H9 (cell line): ENCODE measurements at regions not wholly inside any gene's neighbourhood (a gene's known extent, or its start where the extent isn't known, plus 50 kb on each side); places are given as distances from the start of the nearest gene placed in this dataset.

Experiments
- DNase-seq: peaks from one replicate; pipeline ENCODE4 v3.0.0-alpha.2; 2017
- H2AFZ ChIP-seq: one replicate; pipeline ENCODE4 v1.6.1; 2013; ENCODE audit warnings: mild to moderate bottlenecking, low read length, control low read depth, moderate library complexity
- H2AK5ac ChIP-seq: 2 replicates; pipeline ENCODE4 v1.6.1; 2013; ENCODE audit warnings: low read length, control low read depth, mixed read lengths; ENCODE audit not compliant: insufficient read length
- H2BK120ac ChIP-seq: one replicate; pipeline ENCODE4 v1.6.1; 2013; ENCODE audit warnings: low read depth, mild to moderate bottlenecking, low read length, control low read depth, inconsistent platforms; ENCODE audit not compliant: poor library complexity, severe bottlenecking
- H2BK12ac ChIP-seq: 2 replicates; pipeline ENCODE4 v1.6.1; 2013; ENCODE audit warnings: low read length, control low read depth, mixed read lengths, low read depth; ENCODE audit not compliant: insufficient read length
- H2BK15ac ChIP-seq: 2 replicates; pipeline ENCODE4 v1.6.1; 2013; ENCODE audit warnings: low read depth, low read length, control low read depth
- H2BK20ac ChIP-seq: one replicate; pipeline ENCODE4 v1.6.1; 2013; ENCODE audit warnings: low read depth, mild to moderate bottlenecking, low read length, control low read depth, inconsistent platforms; ENCODE audit not compliant: poor library complexity, severe bottlenecking
- H2BK5ac ChIP-seq: 2 replicates; pipeline ENCODE4 v1.6.1; 2013; ENCODE audit warnings: low read length, control low read depth, mixed read lengths; ENCODE audit not compliant: insufficient read length
- H3K14ac ChIP-seq: 2 replicates; pipeline ENCODE4 v1.6.1; 2013; ENCODE audit warnings: low read length, control low read depth; ENCODE audit not compliant: insufficient read depth
- H3K18ac ChIP-seq: 2 replicates; pipeline ENCODE4 v1.6.1; 2013; ENCODE audit warnings: low read depth, mild to moderate bottlenecking, mixed read lengths, low read length, control low read depth; ENCODE audit not compliant: insufficient read length
- H3K23ac ChIP-seq: 2 replicates; pipeline ENCODE4 v1.6.1; 2013; ENCODE audit warnings: low read length, control low read depth, mixed read lengths, low read depth; ENCODE audit not compliant: insufficient read length
- H3K23me2 ChIP-seq: 2 replicates; pipeline ENCODE4 v1.6.1; 2013; ENCODE audit warnings: low read depth, mild to moderate bottlenecking, mixed read lengths, low read length, control low read depth; ENCODE audit not compliant: insufficient read length, poor library complexity, severe bottlenecking
- H3K27ac ChIP-seq: 2 replicates; pipeline ENCODE4 v1.5.1; 2013; ENCODE audit warnings: low read length, control low read depth, mixed read lengths, low read depth; ENCODE audit not compliant: insufficient read length
- H3K27me3 ChIP-seq: 2 replicates; pipeline ENCODE4 v1.6.1; 2013; ENCODE audit warnings: low read length, control low read depth, inconsistent platforms; ENCODE audit not compliant: insufficient read depth
- H3K4ac ChIP-seq: 2 replicates; pipeline ENCODE4 v1.6.1; 2013; ENCODE audit warnings: low read depth, mild to moderate bottlenecking, control low read depth, inconsistent platforms, low read length, moderate library complexity
- H3K4me1 ChIP-seq: 2 replicates; pipeline ENCODE4 v1.6.1; 2013; ENCODE audit warnings: low read length, control low read depth, inconsistent platforms; ENCODE audit not compliant: insufficient read depth
- H3K4me2 ChIP-seq: 2 replicates; pipeline ENCODE4 v1.6.1; 2013; ENCODE audit warnings: low read length, control low read depth, mixed read lengths; ENCODE audit not compliant: insufficient read length, insufficient read depth
- H3K56ac ChIP-seq: 2 replicates; pipeline ENCODE4 v1.6.1; 2013; ENCODE audit warnings: low read depth, mild to moderate bottlenecking, mixed read lengths, low read length, control low read depth; ENCODE audit not compliant: insufficient read length
- H3K79me1 ChIP-seq: 2 replicates; pipeline ENCODE4 v1.6.1; 2013; ENCODE audit warnings: low read depth, mild to moderate bottlenecking, moderate library complexity, low read length, control low read depth, inconsistent platforms; ENCODE audit not compliant: insufficient read depth, poor library complexity, severe bottlenecking
- H3K79me2 ChIP-seq: 2 replicates; pipeline ENCODE4 v1.6.1; 2013; ENCODE audit warnings: low read length, control low read depth, inconsistent platforms; ENCODE audit not compliant: insufficient read depth
- H3K9ac ChIP-seq: 2 replicates; pipeline ENCODE4 v1.6.1; 2013; ENCODE audit warnings: low read length, control low read depth, mixed read lengths; ENCODE audit not compliant: insufficient read length; ENCODE audit errors: extremely low read depth
- H3K9me3 ChIP-seq: one replicate; pipeline ENCODE4 v1.6.1; 2013; ENCODE audit warnings: low read depth, low read length, inconsistent platforms; ENCODE audit not compliant: control insufficient read depth
- H3T11ph ChIP-seq: one replicate; pipeline ENCODE4 v1.6.1; 2013; ENCODE audit warnings: mild to moderate bottlenecking, low read length, control low read depth, inconsistent platforms
- H4K20me1 ChIP-seq: one replicate; pipeline ENCODE4 v1.6.1; 2013; ENCODE audit not compliant: control insufficient read depth, insufficient read length, insufficient read depth
- H4K5ac ChIP-seq: 2 replicates; pipeline ENCODE4 v1.6.1; 2013; ENCODE audit warnings: low read depth, mild to moderate bottlenecking, mixed read lengths, low read length, control low read depth; ENCODE audit not compliant: insufficient read length
- H4K8ac ChIP-seq: replicated peaks from 2 replicates; pipeline ENCODE4 v1.6.1; 2013; ENCODE audit warnings: low read length, control low read depth, mixed read lengths, low read depth; ENCODE audit not compliant: insufficient read length
- H4K91ac ChIP-seq: 2 replicates; pipeline ENCODE4 v1.6.1; 2013; ENCODE audit warnings: low read depth, mild to moderate bottlenecking, moderate library complexity, mixed read lengths, low read length, control low read depth; ENCODE audit not compliant: insufficient read length
- H3K27ac Mint-ChIP-seq, 3 experiments: 2 replicates in 2 of 3; 3 replicates in 1 of 3; pipeline ENCODE4 v1.8.0; 2020 to 2021; ENCODE audit warnings: mixed read lengths in 3 of 3, mild to moderate bottlenecking in 1 of 3, moderate library complexity in 1 of 3
- H3K27me3 Mint-ChIP-seq: 2 replicates; pipeline ENCODE4 v1.8.0; 2021; ENCODE audit warnings: low read depth, mild to moderate bottlenecking, moderate library complexity, mixed read lengths
- H3K36me3 Mint-ChIP-seq, 3 experiments: 2 replicates in 2 of 3; 3 replicates in 1 of 3; pipeline ENCODE4 v1.8.0; 2020 to 2021; ENCODE audit warnings: low read depth in 3 of 3, mixed read lengths in 3 of 3; ENCODE audit not compliant: insufficient read depth in 1 of 3
- H3K4me1 Mint-ChIP-seq, 2 experiments: 2 replicates each; pipeline ENCODE4 v1.8.0; 2020; ENCODE audit warnings: mixed read lengths in 2 of 2
- H3K4me3 Mint-ChIP-seq, 2 experiments: 2 replicates in 1 of 2; 3 replicates in 1 of 2; pipeline ENCODE4 v1.8.0; 2020 to 2021; ENCODE audit warnings: mild to moderate bottlenecking in 2 of 2, mixed read lengths in 2 of 2, moderate library complexity in 1 of 2
- H3K9me3 Mint-ChIP-seq, 2 experiments: 2 replicates in 1 of 2; 3 replicates in 1 of 2; pipeline ENCODE4 v1.8.0; 2020; ENCODE audit warnings: mild to moderate bottlenecking in 2 of 2, mixed read lengths in 2 of 2, moderate library complexity in 1 of 2
- CTCF ChIP-seq: fragments of 200-600 bp; sonication (generic); conservative IDR thresholded peaks from 3 replicates; pipeline ENCODE4 v1.8.0; 2021; ENCODE audit warnings: antibody characterized with exemption, mild to moderate bottlenecking
- whole genome bisulfite sequencing: extraction: QIAGEN DNeasy Blood & Tissue Kit; methylation state at CpG from one replicate; pipeline ENCODE4 v1.1.7; 2013; ENCODE audit warnings: missing lambda C conversion rate, low lambda C conversion rate, mixed read lengths; ENCODE audit not compliant: insufficient read length; ENCODE audit errors: extremely low coverage; 5-methylcytosine and 5-hydroxymethylcytosine counted together

DNA sequence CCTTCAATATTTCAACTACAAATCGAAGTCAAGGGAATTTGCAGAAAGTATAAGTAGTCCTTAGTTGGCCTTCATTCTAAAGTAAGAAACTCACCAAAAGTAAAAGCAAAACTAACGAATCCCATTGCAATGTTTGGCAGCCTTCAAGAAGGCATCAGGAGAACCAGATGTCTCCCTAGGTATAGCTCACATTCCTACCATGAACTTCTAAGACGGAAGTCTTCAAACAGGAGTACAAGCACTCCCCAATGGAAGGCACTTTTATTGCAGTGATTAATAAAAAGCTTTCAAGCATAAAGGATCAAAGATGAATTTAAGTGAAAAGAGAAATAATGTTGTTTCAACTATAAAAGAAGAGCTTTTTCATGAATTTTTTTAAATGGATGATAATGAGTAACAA lies 236.0 kb upstream of the NR5A2 start:
- no peak overlapping the region for H3K27ac Mint-ChIP-seq
- no peak overlapping the region for H2AFZ ChIP-seq
- H3K4me1 Mint-ChIP-seq, result peaks cover 17 to 21% of the 10 kb centered on the region in 2 experiments
- H3T11ph ChIP-seq, result no peak overlapping the region
- no peak overlapping the region for H2AK5ac ChIP-seq
- no peaks in the 10 kb centered on the region for H3K79me2 ChIP-seq
- no peak overlapping the region for H3K27ac ChIP-seq
- H3K4me1 ChIP-seq, result peaks cover 6% of the 10 kb centered on the region; the same call in 1 of the 2 replicates
- no peaks in the 10 kb centered on the region for H3K36me3 Mint-ChIP-seq
- H2BK120ac ChIP-seq, result no peak overlapping the region
- H3K23me2 ChIP-seq, result no peaks in the 10 kb centered on the region
- H3K14ac ChIP-seq, result no peak overlapping the region
- H4K5ac ChIP-seq, result no peak overlapping the region
- H3K56ac ChIP-seq, result no peak overlapping the region
- H3K23ac ChIP-seq, result no peak overlapping the region
- no peaks in the 10 kb centered on the region for H4K20me1 ChIP-seq
- TF ChIP-seq CTCF, result no peak
- no peak overlapping the region for H3K4me2 ChIP-seq
- no peaks in the 10 kb centered on the region for H3K27me3 ChIP-seq
- no peak overlapping the region for H3K4ac ChIP-seq
- H3K9me3 Mint-ChIP-seq, result no peaks in the 10 kb centered on the region; a peak in 1 of 5 replicates
- no peak overlapping the region for H3K9ac ChIP-seq
- H2BK15ac ChIP-seq, result no peak overlapping the region
- no peak overlapping the region for H3K18ac ChIP-seq
- H3K9me3 ChIP-seq, result no peaks in the 10 kb centered on the region
- no CpG with 5 or more reads among the region's 3 CpGs for WGBS
- H2BK20ac ChIP-seq, result no peak overlapping the region
- H2BK12ac ChIP-seq, result no peak overlapping the region
- H3K27me3 Mint-ChIP-seq, result no peaks in the 10 kb centered on the region
- no peaks in the 10 kb centered on the region for H3K79me1 ChIP-seq
- no peak overlapping the region for H2BK5ac ChIP-seq
- DNase-seq, result no peak
- peak overlapping the region in 1 of 2 experiments; percentile 13; a peak in 1 of 5 replicates for H3K4me3 Mint-ChIP-seq
- no peak overlapping the region for H4K91ac ChIP-seq
- no peak overlapping the region for H4K8ac ChIP-seq
